Transverse colon (tissue), 4 donors: ENCODE measurements at regions not wholly inside any gene's neighbourhood (a gene's known extent, or its start where the extent isn't known, plus 50 kb on each side); places are given as distances from the start of the nearest gene placed in this dataset.

Source experiments
- CTCF ChIP-seq, 5 experiments: fragments of 200-600 bp in 3 of 5; fragments of 450-650 bp in 2 of 5; sonication (generic) in 3 of 5; IDR thresholded peaks; 1 replicate in 2 of 5; 2 replicates in 3 of 5; pipeline ENCODE4 v1.5.1; 2016 to 2017; ENCODE audit warnings: antibody characterized with exemption in 5 of 5, inconsistent platforms in 3 of 5, mild to moderate bottlenecking in 2 of 5, moderate library complexity in 1 of 5
- EP300 ChIP-seq: sonication (generic); formaldehyde crosslinking; IDR thresholded peaks from one replicate; pipeline ENCODE4 v1.6.1; 2017; ENCODE audit warnings: antibody characterized with exemption, low read depth
- POLR2A ChIP-seq: fragments of 450-650 bp; IDR thresholded peaks from one replicate; pipeline ENCODE4 v1.6.1; 2016; ENCODE audit warnings: antibody characterized with exemption, mild to moderate bottlenecking, moderate library complexity
- POLR2AphosphoS5 ChIP-seq, 3 donors: sonication (generic); formaldehyde crosslinking; IDR thresholded peaks; one replicate each; pipeline ENCODE4 v1.6.1; 2016; ENCODE audit warnings: antibody characterized with exemption in 3 of 3

DNA sequence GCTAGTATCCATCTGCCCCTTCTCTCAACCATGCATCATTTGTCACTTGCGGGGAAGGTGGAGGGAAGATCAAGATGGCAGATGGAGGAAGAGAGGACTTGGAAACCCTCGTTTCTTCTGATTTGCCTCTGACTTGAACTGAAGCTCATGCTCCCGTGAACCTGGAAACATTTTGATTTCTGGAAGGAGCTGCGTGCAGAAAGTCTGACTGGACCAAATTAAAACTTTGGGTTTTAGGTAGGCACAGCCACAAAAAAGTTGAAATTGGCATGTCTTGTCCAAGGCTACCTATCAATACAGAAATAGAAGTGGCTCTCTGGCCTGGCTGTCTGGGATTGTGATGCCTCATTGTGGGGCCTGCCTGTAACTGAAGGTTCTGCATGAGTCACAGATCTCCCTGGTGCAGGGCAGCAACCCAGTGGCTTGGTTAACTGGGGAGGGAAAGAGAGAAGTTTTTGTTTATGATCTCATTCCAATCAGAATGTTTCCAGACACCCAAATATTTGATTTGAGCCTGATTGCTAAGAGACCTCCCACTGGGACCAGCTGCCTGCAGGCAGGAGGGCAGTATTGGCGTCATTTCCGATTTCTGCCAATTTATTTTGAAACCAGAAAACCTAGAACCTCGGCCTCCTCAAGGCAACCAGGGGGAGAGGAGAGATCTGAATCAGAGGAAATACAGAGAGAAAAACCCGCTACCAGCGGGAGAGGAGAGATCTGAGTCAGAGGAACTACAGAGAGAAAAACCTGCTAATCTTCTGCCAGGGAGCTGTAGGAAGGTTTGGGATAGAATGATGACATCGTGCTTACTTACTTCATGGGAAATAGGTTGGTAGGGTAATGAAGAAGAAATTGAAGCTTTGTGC lies 363.6 kb downstream of the ANKRD30A start:
- TF ChIP-seq CTCF (IDR thresholded peaks at IDR 0.05) (no peak), POLR2AphosphoS5 (IDR thresholded peaks at IDR 0.05) (no peak), POLR2A (no peak), EP300 (no peak)
